GM12874 (cell line): ENCODE measurements at regions not wholly inside any gene's neighbourhood (a gene's known extent, or its start where the extent isn't known, plus 50 kb on each side); places are given as distances from the start of the nearest gene placed in this dataset.

Experiments used
- CTCF ChIP-seq: IDR thresholded peaks from 2 replicates; pipeline ENCODE4 v1.5.1; 2011; ENCODE audit warnings: low read depth, mild to moderate bottlenecking, control low read depth, low read length, moderate library complexity; ENCODE audit not compliant: insufficient read depth

DNA sequence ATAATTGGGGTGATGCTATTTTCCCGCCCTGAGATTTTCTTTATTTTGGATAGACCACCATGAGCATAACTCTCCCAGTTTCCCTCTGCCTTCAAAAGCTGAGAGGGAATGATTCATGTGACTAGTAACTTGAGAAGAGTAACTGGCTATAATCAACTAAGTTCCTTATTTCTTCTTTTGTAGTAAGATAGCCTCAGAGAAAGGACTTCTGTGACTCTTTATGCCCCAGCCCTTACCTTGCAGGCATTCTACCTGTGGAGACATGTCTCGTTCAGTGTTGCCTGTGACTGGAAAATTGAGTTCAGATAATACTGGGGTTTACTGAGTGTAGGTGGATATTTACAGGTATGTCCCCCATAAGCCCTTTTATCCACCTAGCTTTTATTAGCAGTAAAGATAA is 715.4 kb upstream of the HS3ST1 start:
- no peak for TF ChIP-seq CTCF

DNA sequence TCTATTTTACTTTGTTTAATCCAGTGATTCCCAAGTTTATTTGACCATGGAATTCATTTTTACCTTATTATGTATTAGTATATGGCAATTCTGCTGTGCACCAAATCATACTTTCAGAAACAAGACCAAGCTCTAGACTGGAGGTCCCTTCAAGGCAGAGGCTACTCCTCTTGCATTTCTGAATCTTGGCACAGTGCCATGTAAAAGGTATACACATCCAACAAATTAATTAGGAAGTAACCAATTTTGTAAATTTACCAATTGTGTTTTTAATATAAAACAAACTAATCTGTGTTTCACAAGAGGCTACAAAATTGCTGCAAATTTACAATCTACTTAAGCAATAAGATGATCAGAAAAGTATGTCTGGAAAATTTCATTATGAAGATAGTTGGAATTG is 712.2 kb upstream of the HS3ST1 start:
- TF ChIP-seq CTCF = no peak

- no peak for TF ChIP-seq CTCF
These were observed 710.6 kb upstream of the HS3ST1 start for GRCh38 chr4:12139296-12139695.

DNA sequence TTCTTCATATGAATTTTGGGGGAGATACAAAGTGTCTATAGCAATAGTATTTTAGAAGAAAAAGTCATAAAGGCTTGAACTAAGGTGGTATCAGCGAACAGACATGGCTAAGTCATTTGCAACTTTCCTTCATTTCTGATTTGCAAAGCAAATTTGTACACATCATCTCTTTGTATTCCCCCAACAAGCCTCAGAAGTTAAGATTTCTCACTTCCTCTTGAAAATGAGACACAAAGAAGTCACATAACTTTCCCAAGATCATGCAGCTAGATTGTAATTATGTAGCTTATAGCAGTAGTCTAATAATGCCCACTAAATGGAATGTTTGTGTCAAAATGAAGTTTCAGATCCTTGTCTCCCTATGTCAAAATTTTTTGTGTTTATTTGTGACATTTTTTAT is 709.8 kb upstream of the HS3ST1 start:
- no peak for TF ChIP-seq CTCF

DNA sequence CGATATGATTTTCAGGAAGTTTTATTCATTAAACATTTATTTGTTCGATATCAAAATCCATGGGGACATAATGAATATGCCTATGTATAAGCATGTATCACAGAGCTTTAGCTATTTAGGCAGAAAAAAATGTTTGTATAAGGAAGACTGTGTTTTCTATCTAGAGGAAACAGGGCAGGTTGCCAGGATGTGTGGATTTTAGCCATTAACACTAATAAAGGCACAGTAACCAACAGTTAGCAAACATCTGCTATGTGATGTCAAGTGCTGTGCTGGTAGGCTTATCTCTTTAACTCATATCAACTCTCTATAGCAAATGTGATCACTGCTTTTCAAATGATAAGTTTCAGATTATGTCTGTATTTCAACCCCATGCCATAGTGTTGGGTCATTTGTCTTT is 708.9 kb upstream of the HS3ST1 start:
- TF ChIP-seq CTCF = no peak

DNA sequence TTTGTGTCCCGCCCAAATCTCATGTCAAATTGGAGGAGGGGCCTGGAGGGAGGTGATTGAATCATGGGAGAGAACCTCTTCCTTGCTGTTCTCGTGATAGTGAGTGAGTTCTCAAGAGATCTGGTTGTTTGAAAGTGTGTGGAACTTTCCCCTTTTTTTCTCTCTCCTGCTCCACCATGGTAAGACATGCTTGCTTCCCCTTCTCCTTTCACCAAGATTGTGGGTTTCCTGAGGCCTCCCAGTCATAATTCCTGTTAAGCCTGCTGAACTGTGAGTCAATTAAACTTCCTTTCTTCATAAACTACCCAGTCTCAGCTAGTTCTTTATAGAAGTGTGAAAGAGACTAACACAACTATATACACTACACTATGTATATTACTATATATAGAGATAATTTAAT is 697.8 kb upstream of the HS3ST1 start:
- TF ChIP-seq CTCF = no peak

DNA sequence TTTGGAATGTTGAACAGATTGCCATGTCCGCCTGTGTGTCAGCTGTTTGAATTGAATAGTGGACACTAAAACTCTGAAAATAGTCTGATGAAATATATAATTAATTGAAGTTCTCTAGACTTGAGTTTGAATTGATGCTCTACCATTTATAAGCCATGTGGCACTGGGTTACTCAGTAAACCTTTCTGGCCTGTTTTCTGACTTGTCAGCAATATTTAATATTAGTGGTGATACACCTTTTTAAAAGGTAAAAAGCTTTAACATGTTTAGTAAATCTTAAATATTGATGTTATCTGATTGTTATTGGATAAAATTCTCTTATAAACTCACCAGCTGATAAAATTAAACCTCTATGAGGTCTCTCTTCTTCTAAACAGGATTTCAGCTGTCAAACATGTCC is 695.4 kb upstream of the HS3ST1 start:
- no peak for TF ChIP-seq CTCF

DNA sequence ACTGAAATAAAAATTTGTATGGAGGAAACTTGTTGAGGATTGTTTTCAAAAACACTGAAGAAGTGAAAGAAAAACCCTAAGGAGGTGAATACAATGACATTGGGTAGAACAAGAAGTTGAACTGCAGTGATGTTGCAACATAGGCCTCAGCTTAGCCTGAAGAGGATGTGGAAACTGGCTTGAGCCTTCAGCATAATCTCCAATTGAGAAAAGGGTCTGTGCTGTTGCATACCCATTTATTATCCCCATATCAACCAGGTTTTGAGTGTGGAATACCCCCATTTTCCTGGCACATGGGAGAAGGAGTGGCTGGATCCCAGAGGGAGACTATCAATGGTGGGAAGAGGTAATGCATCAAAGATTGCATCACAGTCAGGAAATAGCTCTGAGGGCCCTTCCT is 695.0 kb upstream of the HS3ST1 start:
- no peak for TF ChIP-seq CTCF
